Occipital lobe (tissue), 1 donor: ENCODE measurements at regions not wholly inside any gene's neighbourhood (a gene's known extent, or its start where the extent isn't known, plus 50 kb on each side); places are given as distances from the start of the nearest gene placed in this dataset.

Source experiments
- DNase-seq: peaks from one replicate; lab custom pipeline; 2025; lab: John Stamatoyannopoulos, UW

DNA sequence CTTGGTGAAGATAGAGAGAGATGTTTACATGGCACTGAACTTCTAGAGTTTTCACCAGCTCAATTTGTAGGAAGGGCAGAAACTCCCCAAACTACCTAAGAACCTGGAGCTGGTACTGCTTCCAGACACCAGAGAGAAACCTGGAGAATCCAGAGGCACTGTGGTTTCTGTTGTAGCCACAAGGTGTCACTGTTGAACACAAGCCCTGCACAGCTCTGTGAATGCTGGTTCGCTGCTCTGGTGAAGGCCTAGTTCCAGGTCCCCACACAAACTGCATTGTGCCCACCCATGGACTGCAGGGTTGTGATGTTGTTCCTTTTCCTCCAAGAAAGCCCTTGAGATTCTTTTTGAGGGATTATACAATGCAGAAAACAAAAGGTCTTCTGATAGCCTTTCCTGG lies 150.5 kb upstream of the HS6ST1 start:
- no peak for DNase-seq

DNA sequence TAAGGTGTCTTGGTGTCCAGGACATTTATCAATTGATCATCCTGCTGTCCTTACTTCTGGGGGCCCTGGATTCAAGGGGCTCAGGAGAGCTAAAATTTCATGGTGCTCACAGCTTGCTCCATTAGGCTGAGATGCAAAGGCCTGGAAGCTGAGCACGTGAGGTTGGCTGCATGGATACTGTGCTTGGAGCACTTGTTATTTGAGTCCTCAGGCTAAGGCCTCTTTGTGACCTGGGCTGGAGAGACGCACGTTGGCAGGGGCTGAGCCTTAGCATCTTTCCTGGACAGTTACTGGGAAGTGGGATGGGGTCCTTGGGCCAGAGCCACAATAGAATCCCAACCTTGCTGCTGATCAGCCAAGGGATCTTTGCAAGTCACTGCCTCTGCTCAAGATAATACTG lies 151.2 kb upstream of the HS6ST1 start:
- no peak for DNase-seq

DNA sequence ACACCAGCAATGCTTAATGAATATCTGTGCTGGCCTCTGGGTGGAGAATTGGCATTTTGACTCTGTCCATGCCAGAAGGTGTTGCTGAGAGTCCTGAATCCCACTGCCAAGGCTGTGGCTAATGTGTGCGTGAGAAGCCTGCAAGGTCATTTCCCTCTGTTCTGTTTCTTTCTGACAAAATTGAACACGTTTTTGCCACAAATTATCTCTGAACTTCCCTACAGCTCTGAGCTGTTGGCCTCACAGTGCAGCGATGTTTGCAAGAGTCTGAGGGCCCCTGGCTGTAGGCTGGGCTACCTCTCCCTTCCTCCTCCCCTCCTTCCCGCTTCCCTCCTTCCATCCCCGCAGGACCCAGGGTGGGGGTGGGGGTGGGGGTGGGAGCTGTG lies 154.1 kb upstream of the HS6ST1 start:
- DNase-seq: no peak

DNA sequence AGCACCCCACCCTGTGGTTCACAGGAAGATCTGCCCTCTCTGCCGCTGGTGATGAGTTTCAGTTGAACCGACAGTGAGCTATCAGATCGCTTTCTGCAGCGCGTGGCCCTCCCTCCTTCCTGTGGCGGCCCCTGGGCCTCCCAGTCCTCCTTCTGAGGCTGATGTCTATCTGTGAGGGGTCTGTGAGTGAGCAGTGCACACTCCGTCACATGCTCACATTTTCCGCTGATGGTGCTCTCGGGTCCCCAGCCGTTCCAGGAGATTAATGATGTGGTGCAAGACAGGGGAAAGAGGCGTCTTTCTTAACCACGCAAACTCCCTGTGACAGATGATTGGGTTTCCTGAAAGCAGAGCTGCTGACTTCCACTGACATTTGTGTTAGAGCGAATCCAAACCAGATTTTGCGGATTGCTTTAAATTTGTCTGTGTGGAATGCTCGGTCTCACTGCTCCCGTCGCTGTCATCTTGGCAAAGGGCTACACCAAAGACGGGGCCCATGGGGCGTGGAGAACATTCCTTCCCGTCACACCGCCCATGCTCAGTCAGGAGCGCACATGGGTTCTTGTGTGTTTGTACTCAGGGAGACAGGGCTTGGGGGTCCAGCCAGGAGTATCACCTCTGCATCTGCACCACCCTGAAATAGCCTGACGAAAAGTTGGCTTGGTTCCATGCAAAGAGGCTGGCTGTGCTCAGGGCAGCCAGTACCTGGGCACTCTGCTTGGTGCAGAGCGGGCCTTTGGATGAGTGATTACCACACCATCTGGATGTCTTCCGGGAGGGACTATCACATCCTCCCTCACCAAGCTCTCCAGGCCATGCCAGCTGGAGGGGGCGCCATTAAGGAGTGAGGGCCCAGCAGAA lies 154.7 kb upstream of the HS6ST1 start:
- no peak for DNase-seq

DNA sequence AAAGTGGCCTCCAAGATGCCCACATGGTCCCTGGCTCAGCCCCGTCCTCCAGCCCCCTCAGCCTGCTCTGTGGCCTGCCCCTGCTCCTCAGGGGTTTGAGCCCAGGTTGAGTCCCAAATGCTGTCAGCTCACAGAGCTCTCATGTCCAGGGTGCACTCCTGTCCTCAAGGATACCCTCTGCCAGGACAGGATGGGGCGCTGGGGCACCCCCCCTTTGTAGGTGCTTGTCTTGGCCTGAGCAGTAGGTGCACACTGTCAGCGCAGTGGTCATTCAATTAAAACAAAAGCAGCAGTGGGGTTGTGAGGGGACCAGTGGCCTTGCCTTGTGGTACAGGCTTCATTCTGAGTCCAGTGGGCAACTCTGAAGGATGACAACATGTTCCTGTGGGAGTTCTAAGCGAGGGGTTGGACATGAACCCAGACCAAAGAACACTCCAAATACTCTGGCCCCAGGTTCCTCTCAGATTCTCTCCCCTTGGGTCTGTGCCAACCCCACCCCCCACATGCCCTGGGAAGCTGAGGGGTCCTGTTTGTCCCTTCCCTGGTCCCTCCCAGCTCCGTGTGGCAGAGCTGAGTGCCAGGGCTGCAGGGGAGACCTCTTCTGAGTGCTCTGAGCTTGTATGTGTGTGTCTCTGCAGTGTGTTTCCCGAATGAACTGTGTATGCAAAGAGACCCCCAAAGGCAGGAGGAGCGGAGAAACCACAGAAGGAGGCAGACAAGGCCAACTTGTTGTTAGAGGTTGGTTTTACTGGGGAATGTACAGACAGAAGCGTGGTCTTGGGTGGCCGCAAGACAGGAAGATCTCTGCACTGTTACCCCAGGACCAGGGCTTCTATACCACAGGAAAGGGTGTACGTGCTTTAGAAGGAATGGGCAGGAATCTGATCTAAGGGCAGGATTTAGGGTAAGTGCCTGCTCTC lies 155.6 kb upstream of the HS6ST1 start:
- no peak for DNase-seq

DNA sequence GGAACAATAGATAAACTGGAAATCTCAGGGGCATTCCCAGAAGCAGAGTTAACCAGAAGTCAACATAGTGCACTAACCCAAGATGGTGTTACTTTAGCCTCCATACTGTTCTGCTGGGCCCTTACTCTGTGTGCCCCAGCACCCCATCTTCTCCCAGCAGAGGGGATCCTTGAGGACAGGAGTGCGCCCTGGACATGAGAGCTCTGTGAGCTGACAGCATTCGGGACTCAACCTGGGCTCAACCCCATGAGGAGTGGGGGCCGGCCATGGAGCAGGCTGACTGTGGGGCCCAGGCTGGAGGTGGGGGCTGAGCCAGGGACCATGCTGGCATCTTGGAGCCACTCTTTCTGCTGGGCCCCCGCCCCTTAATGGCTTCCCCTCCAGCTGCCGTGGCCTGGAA lies 156.3 kb upstream of the HS6ST1 start:
- DNase-seq: no peak

DNA sequence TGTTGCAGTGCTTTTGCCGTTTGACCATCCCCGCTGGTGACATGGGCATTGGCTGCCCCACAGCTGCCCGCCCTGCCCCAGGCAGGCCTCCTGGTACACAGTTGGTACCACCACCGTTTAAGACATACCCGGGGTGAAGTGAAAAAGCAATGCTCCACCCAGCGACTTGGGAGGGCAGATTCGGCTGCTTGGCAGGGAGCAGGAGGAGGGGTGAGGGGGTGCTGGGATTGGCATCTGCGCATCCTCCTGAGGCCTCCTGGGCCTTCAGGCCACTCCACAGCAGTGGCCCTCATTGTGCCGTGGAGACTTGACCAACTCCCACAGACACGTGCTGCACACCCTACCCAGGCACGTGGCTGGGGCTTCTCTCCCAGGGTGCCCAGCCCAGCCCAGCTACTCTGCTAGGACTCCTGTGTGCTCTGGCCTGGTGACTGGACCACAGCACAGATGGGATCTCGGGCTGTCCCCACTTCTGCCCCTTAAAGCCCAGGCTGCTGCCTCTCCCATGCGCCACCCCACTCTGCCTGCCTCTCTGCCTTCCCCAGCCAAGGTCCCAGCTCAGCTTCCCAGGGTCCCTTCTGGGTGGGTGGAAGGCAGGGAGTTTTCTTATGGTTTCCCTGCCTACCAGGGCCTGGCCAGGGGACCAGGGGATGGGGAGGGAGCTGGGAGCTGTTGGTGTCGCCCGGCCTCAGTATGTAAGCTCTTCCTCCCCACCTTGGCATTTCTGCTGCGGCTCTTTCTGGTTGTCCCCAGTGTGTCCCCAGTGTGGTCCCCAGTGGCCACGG lies 157.0 kb upstream of the HS6ST1 start:
- no peak for DNase-seq

DNA sequence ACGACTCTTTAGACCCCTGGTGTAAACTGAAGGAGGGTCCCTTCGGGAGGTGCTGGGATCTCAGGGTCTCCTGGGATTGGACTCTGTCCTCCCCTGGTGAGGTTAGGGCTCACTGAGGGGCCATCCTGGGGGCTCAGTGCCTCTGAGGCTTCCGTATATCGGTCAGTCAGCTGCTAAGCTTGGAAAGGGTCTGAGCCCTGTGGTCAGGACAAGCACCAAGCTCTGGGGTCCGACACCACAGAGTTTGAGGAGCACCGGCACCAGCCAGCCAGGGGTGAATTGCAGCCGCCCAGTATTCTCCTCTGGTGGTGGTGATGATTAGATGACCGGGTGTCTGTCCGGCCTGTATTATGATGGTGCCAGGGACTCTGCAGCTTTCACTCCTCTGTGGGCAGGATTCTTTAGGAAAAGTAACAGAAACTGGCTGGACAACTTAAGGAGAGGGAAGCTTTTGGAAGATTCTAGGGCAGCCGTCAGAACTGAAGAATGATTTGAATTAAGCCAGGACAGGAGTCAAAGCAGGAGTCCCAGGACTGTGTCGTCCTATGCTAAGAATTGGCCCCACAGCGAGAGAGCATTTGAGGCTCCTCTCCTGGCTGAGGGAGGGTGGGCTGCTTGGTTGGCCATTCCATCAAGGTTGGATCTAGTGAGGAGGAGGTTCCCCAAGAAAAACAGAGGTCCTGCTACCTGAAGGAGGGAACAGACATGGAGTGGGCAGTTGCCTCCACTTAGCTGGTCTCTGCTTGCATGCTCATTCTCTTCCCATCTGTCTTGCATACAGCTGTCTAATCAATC lies 158.6 kb upstream of the HS6ST1 start:
- no peak for DNase-seq

DNA sequence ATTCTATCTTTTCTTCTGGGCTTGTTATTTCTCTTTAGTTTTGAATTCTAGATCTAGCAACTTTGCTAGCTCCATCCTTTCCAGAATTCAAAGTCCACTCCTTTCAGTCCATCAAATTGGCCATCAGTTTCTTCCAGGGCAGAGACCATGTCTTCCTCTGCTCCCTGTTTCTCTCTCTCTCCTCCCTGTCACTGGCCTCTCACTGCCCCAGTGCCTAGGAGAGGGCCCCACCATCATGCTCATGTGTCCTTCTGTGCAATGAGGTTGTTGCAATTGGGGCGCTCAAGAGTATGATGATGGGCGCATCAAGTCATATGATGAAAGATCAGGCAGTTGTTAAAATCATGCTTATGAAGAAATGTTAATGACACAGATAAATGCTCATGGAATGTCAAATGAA lies 159.2 kb upstream of the HS6ST1 start:
- no peak for DNase-seq

DNA sequence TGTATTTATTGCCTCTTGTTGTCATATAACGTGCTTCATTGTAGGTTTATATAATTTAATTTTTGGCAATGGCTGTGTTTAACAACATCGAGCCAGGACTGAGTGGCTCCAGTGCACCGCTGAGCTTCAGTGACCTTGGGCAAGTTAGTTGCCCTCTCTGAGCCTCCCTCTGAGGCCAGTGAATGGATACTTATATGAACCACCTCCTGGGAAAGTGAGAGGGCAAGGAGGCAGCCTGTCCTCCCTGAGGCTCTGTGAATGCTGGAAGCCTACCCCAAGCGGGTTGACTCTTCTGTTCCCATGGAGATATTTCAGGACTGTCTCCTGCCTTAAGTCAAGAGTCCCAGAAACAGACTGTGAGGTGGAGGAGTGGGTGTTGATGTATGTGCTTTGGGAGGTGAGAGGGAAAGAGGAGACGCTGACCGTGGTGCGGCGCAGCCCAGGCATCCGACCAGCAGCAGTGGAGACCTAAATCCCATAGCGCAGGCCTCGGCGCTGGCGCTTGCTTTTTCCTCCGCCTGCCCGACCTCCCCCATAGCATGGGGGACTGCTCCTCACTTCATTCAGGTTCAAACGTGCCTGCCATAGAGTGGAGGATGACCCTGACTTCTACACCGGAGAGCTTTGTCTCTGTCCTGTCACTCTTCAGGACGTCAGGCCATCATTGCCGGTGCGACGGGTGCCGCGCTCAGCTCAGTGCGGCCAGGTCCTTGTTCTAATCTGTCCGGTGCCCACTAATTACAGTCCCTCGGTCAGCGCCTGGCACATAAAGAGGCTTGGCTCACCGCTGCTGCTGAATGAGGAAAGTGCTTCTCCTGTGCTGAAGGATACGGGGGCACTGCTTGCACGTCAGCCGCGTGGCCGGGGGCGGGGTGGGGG lies 167.3 kb upstream of the HS6ST1 start:
- no peak for DNase-seq

DNA sequence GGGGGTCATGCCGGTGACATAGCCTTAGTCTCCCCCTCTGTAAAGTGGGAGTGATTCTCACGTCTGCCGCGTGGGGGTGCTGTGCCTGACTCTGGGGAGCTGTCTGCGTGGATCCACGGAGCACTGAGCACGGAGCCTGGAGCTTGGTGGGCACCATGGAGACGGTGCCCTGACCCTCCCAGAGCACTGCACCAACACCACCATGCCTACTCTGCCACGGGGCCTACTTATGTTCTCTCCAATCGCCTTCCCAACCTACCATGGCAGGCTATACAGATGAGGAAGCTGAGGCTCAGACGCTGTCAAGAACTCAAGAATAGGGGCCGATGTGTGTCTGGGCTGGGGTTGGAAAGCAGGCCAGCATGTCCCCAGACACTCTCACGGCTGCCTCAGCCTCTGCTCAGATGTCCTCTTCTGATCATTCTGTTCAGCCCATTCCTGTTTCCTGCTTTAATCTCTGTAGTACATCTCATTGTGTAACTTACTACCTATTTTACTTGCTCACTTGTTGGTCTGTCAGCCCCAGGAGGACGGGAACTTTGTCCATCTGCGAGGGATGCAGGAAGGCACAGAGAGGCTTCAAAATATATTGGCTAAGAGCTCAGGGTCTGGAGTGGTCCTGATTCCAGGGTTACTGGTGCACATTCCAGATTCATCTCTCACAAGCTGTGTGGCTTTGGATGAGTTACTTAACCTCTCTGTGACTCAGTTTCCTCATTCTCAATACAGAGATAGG lies 168.1 kb upstream of the HS6ST1 start:
- no peak for DNase-seq

DNA sequence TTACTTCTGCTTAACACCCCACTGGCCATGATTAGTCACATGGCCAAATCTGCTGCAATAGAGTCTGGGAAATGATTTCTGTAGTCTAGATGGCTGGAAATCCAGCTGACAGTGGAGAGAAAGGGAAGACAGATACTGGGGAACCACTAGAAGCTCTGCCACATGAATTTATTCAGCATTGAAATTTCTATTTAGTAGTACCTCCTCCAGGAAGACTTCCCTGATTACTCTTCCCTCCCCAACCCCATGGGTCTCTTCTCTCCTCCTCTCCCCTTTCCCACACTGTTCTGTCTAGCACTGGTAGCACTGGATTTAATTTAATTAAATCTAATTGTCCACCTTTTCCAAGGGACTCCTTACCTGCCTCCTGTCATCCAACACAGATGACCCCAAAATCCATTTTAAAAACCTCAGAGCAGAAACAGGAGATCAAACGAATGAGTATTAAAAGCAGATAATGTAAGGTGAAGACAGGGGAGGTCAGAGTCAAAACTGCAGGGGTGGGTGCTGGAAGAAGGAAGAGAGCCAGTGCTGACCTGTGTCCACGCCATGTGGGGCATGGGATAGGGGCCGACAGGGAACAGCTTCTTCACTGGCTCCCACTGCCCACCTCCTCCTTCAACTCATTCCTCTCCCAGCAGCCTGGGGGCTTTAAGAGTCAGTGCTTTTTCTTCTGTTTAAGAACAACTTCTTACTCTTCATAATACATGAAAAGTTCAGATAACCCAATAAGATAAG lies 169.2 kb upstream of the HS6ST1 start:
- no peak for DNase-seq

DNA sequence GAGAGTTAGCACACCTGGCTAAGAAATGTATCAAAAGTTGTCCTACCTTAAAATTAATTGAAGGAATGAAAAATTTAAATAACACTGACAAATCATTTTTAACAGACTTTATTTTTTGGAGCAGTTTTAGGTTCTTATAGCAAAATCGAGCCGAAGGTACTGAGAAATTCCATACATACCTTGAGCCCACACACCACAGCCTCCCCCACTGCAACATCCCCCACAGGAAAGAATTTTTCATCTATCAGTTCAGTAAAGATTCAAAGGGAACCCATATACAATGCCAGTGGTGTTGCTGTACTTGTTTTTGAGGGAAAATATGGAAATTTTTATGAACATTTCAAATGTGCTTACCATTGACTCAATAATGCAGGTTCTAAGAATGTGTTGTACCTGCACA lies 169.8 kb upstream of the HS6ST1 start:
- no peak for DNase-seq

DNA sequence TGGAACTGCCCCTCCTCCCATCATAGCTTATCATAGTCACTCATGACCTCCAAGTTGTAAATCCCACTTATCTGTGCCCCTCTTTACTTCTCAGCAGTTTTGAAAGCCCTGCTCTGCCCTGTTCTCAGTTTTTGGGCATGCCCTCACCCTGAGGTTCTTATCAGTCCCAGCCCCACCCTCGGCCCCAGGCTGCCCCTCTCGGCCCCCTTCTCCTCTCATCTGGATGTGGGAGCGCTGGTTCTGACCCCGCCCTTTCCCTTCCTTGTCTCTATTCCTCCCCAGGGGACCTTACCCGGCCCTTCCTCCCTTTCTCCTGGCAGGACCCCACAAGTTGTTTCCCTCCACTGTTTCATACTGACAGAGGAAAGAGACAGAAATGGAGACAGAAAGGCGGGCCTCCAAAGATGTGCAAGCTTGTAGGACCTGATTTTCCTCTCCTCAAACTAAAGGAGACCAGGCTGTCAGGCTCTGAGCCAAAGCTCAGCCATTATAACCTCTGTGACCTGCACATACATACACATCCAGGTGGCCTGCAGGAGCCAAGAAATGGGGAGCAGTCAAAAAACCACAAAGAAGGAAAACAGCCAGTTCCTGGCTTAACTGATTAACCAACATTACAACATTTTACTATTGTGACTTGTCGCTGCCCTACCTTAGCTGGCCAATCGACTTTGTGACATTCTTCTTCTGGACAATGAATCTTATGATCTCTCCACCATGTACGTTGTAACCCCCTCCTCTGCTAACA lies 171.0 kb upstream of the HS6ST1 start:
- no peak for DNase-seq

DNA sequence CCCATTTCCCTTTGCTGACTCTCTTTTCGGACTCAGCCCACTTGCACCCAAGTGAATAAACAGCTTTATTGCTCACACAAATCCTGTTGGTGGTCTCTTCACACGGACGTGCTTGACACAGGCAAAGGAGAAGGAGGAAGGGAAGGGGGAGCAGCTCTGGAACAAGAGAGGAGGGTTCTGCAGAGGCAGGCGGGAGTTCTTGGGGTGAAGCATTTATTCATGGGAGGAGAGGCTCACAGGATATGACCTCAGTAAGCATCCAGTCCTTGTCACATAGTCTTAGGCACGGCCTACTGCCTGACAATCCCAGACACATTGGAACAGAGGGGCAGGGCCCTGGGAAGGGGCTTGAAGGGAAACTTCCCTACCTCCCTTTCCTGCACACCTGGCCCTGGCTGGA lies 171.7 kb upstream of the HS6ST1 start:
- DNase-seq: no peak

DNA sequence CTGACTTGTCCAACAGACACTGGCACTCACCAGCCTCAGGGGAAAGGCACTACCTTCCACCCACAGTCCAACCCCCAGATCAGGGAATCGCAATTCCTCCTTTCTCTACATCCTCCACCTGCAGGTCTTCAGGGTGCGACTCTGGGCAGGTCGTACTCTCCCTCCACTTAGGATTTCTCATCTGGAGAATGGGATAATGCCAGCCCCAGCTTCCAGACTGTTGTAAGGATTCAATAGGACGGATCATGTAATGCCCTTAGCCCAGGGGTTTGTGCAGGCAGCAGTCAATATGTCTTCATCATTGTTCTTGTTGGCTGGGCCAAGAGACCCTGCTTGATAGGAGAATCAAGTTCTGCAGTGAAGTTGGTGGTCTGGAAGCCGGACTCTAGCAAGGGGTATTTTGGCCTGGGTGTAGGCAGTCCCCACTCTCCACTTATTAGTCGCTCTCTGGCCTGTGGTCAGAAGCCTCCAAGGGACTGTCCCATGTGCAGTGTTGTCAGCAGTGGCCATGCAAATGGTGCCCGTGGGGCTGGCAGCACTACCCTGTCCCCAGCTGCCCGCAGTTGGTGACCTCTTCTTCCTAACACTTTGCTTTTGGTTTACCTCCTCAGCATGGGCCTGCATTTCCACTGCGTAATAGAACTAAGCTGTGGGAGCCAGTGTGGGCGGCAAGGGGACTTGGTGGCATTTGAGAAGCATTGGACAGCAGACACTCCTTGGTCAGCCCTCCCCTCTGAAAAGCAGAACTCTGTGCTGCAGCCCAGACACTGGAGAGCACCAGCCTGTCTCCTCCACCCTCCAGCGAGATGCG lies 172.4 kb upstream of the HS6ST1 start:
- DNase-seq: no peak

DNA sequence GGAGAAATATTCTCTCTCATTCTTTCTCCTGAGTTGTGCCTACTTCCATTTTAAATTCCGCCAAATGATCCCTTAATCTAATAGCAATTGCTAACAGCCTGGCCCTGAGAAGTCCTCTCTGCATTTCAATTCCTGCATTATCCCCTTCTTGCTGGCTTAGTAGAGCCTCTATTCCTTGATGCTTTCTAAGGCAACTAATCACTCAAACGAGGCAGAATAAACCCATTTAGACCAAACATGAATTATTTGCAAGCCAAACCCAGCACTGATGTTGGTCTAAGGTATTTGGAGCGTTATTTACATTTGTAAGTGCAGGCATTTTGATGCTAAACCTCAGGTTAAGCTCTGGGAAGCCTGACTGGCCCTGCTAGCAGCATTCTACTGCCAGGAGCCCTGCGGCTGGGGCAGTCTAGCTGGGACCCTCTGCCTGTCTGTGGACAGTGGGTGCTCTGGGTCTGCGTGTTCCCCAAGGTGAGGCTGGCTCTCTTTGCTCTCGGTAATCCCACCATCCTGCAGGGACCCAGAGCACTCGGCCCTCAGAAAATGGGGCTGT lies 173.1 kb upstream of the HS6ST1 start:
- no peak for DNase-seq
